Esophagus squamous epithelium (tissue), 5 donors: ENCODE measurements at regions not wholly inside any gene's neighbourhood (a gene's known extent, or its start where the extent isn't known, plus 50 kb on each side); places are given as distances from the start of the nearest gene placed in this dataset.

Experiments
- DNase-seq: peaks from one replicate; lab custom pipeline; 2025; lab: John Stamatoyannopoulos, UW
- H3K27ac ChIP-seq, 4 donors: fragments of 200-600 bp; sonication (generic); one replicate each; pipeline ENCODE4 v1.5.1; 2016 to 2019; ENCODE audit warnings: mild to moderate bottlenecking in 1 of 4
- H3K27me3 ChIP-seq, 4 donors: fragments of 200-600 bp; sonication (generic); 1 replicate in 3 of 4; 2 replicates in 1 of 4; pipeline versions ENCODE4 v1.5.1 to v1.6.0; 2017 to 2021; ENCODE audit warnings: antibody characterized with exemption in 1 of 4
- H3K36me3 ChIP-seq, 3 donors: fragments of 200-600 bp; sonication (generic); one replicate each; pipeline ENCODE4 v1.5.1; 2016 to 2019
- H3K4me1 ChIP-seq, 3 donors: fragments of 200-600 bp; sonication (generic); one replicate each; pipeline ENCODE4 v1.5.1; 2017 to 2019
- H3K4me3 ChIP-seq, 4 donors: fragments of 200-600 bp; sonication (generic); 1 replicate in 3 of 4; 2 replicates in 1 of 4; pipeline ENCODE4 v1.5.1; 2016 to 2019; ENCODE audit warnings: mild to moderate bottlenecking in 2 of 4, moderate library complexity in 1 of 4
- H3K9me3 ChIP-seq, 3 donors: fragments of 200-600 bp; sonication (generic); one replicate each; pipeline ENCODE4 v1.5.1; 2016 to 2019
- POLR2A ChIP-seq, 4 donors: fragments of 450-650 bp; IDR thresholded peaks; one replicate each; pipeline ENCODE4 v1.6.1; 2017; ENCODE audit warnings: antibody characterized with exemption in 4 of 4, mild to moderate bottlenecking in 4 of 4, moderate library complexity in 3 of 4
- WGBS, 2 donors: methylation state at CpG; one replicate each; pipeline ENCODE4 v1.1.5; 2018; 5-methylcytosine and 5-hydroxymethylcytosine counted together
- intact Hi-C: fragments of 100-400 bp; cut with DNase I; formaldehyde crosslinking; loops from one replicate; pipeline ENCODE4 v1.15.0; 2022
- TF ChIP-seq, protein P1 (sequence below), 6 experiments: fragments of 450-650 bp in 4 of 6; fragments of 200-600 bp in 2 of 6; sonication (generic) in 2 of 6; IDR thresholded peaks; one replicate each; pipeline ENCODE4 v1.5.1; 2016 to 2019; ENCODE audit warnings: antibody characterized with exemption in 6 of 6, mild to moderate bottlenecking in 4 of 6, moderate library complexity in 4 of 6
- donor health status: DM: yes; HTN: yes; CAD: no.

DNA sequence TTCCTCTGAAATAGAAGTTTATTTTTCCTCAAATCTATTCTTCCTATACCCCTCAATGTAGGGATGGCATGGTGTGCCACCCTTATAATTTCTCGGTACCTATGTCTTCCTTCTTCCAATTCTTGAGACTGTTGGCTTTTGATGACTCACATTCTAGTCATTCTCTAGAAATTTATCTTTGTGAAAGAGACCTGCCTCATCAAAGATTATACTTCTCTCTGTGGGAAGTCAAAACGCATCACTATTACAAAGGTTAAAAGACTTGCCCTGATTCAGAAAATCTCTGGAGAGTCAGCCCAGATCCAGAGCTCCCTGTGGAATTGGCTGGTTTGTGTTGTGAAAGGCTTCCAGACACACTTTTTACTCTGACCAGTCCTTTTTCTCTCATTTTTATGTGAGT lies 65.9 kb upstream of the FSTL5 start:
- intact Hi-C loops, result no loop called here
- Histone ChIP-seq H3K27ac (no peak overlapping the region), H3K27me3 (no peaks in the 10 kb centered on the region), H3K36me3 (no peaks in the 10 kb centered on the region), H3K9me3 (no peaks in the 10 kb centered on the region), H3K4me3 (no peak overlapping the region), H3K4me1 (no peaks in the 10 kb centered on the region)
- no peak for DNase-seq
- WGBS, 2 donors, result 69% methylated on average over 2 of the region's 2 CpGs
- TF ChIP-seq POLR2A (IDR thresholded peaks at IDR 0.05), result no peak
- TF ChIP-seq, protein P1, sequence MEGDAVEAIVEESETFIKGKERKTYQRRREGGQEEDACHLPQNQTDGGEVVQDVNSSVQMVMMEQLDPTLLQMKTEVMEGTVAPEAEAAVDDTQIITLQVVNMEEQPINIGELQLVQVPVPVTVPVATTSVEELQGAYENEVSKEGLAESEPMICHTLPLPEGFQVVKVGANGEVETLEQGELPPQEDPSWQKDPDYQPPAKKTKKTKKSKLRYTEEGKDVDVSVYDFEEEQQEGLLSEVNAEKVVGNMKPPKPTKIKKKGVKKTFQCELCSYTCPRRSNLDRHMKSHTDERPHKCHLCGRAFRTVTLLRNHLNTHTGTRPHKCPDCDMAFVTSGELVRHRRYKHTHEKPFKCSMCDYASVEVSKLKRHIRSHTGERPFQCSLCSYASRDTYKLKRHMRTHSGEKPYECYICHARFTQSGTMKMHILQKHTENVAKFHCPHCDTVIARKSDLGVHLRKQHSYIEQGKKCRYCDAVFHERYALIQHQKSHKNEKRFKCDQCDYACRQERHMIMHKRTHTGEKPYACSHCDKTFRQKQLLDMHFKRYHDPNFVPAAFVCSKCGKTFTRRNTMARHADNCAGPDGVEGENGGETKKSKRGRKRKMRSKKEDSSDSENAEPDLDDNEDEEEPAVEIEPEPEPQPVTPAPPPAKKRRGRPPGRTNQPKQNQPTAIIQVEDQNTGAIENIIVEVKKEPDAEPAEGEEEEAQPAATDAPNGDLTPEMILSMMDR (IDR thresholded peaks at IDR 0.05), result no peak

DNA sequence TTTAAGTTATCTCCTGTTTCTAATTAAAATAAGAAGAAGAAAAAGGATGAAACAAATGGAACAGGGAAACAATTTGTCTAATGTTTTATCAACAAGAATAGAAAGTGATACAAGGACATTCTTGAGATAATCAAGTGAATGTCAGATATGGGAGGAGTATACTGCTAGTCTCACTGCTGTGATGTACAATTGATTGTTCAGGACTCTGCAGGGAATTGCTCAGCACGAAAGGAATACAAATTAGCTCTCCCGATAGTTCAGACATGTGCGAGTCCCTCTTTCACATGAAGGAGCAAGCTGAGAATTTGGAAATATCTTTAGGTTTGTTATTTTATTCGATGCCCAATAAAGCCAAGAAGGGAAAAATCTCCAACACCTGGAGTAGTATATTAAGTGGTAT lies 57.3 kb upstream of the FSTL5 start:
- Histone ChIP-seq H3K36me3 (no peaks in the 10 kb centered on the region), H3K27me3 (no peaks in the 10 kb centered on the region), H3K9me3 (no peaks in the 10 kb centered on the region), H3K27ac (no peak overlapping the region), H3K4me3 (no peak overlapping the region), H3K4me1 (no peaks in the 10 kb centered on the region)
- no peak for DNase-seq
- intact Hi-C loops, result no loop called here
- TF ChIP-seq, protein P1 (IDR thresholded peaks at IDR 0.05), result no peak
- TF ChIP-seq POLR2A (IDR thresholded peaks at IDR 0.05), result no peak
- WGBS, 2 donors, result 77 to 80% methylated on average over 4 of the region's 4 CpGs
